Hippocampal formation (tissue), 2 donors: ENCODE measurements at regions not wholly inside any gene's neighbourhood (a gene's known extent, or its start where the extent isn't known, plus 50 kb on each side); places are given as distances from the start of the nearest gene placed in this dataset.
"Not testable (repeated sequence)": the region's sequence is repeated elsewhere in the genome, so short reads cannot be mapped to it uniquely, and the experiment has no call there.

Source experiments
- DNase-seq, 2 donors: peaks; one replicate each; lab custom pipeline; 2025; lab: John Stamatoyannopoulos, UW

DNA sequence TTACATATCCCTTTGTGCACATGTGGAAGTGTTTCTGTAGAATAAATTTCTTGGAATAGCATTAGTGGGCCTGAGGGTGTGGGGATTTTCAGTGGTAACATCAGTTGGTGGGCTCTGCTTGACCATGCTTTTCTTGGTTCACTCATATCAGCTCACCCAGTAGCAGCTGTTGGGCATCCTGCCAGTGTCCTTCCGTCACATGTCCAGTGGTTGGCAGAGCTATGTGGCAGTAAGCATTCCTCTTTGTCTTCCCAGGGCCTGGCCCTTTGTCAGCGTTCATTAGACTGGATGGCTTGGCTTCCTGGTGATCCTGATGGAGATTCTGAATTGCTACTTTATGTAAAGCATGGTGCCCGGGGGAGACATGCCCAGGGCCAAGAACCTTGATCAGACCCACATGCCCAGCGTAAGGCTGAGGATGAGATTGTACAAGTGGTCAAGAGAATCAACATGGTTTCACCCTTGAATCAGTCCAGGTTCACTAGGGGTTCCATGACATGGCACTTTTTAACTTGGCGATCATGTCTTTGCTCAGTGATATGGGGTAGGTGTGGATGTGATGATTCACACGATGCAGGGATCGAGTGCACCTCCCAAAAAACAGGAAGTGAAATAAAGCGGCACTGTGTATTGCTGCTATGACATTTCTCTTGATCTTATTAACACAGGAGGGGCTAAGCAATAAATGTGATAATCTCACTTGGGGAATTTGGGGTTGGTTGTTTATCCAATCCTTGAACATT is 72.1 kb upstream of the IGFBP7 start:
- DNase-seq = peak; percentile 87 to 89

DNA sequence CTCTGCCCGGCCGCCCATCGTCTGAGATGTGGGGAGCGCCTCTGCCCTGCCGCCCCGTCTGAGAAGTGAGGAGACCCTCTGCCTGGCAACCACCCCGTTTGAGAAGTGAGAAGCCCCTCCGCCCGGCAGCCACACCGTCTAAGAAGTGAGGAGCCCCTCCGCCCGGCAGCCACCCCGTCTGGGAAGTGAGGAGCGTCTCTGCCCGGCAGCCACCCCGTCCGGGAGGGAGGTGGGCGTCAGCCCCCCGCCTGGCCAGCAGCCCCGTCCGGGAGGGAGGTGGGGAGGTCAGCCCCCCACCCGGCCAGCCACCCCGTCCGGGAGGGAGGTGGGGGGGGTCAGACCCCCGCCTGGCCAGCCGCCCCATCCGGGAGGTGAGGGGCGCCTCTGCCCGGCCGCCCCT is 63.0 kb upstream of the IGFBP7 start:
- not testable (repeated sequence) for DNase-seq

DNA sequence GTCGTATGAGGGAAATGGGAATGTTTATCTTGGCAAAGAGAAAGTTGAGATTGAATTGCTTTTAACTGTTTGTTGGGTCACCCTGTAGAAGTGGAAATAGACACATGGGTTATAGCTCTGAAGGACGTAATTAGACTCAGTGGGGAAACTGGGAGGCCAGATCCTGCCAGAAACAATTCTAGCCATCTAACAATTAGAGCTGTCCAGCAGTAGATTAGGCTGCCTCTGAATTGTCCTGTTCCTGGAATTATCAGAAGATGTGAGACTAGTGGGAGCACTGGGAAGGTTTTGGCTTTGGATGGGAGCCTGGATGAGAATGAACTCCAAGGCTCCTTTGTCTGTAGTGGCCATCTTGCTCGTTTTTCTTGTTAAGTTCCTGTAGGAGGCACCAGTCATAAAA is 61.9 kb upstream of the IGFBP7 start:
- DNase-seq = no peak

DNA sequence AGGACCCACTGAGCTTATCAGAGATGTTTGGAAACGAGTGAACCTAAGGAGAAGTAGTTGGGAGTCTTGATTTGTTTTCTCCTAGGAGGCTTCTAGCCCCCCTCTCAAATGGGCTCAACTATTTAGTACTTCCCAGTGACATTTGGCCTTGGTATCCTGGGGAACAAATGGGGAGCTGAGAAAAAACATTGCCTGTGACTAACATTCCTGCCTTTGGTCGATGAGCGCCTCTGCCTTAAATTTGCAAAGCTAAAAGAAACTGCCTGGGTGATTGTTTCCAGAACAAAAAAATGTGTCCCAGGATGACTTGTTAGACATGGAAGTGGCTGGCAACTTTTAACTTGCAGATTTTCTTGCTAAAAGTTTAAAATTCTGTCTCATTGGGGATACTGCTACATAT is 58.8 kb upstream of the IGFBP7 start:
- DNase-seq = no peak

DNA sequence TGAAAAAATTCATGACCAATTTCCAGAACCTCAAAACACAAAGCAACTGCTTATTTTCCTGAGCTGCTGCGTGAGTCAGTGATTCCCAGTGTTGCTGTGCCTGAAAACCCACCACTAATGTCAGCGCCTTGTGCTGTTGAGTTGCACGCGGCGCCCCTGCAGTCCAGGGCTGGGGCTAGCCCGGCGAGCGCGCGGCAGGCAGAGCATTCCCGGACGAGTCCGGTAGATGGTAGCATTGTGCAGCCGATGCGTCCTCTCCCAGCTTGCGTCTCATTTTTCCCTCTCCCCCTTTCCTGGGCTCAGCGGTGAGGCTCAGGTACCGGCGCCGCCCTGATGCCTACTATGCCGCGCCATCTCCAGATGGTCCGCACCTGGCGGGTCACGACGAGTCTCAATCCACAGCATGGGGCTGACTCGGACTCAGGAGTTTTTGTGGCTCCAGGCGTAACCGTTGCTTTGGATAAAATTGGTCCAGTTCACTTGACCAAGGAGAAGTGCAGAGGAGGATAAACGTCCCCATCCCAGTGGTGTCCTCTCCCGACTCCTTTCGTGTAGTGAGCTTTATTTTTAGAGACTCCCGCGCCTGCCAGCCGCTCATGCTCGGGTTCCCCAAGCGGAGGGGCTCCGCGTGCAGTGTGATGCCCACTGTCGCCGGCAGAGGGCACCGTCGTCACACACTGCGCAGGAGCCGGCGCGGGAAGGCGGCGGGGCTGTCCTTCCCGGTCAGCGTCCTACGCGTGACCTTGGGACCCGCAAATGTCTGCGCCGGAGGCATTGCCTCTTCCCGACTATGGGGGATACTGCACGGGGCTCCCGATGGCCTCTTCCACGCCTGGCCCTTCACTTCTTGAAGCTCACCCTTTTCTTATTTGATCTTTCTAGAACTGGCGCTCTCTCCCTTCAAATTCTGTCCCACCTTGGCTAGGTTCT is 53.6 kb upstream of the IGFBP7 start:
- DNase-seq = peak; percentile 71 to 86

DNA sequence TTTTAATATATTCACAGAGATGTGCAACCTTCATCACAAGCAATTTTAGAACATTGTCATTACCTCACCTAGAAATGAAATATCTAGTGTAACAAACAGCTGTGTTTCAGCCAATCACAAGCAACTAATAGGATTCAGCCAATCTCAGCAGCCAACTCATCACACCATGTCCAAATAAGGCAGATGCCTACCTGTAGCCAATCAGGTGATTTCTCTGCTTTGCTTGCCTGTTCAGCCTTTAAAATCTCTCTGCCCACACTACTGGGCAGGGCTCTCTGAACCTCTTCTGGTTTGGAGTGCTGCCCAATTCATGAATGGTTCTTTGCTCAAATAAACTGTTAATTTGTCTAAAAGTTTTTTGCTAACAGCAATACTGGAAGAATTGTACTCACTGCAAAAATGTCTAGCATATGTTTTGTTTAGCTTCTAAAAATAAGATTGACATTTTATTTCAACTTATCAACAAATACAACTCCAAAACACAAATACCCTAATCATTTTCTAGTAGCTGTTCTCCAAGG is 52.4 kb upstream of the IGFBP7 start:
- no peak for DNase-seq
